Vagina (tissue), 2 donors: ENCODE measurements at regions not wholly inside any gene's neighbourhood (a gene's known extent, or its start where the extent isn't known, plus 50 kb on each side); places are given as distances from the start of the nearest gene placed in this dataset. TPM values are rescaled to one million over a fixed set of nuclear protein-coding genes. Genes with fewer than 3 reads are reported as not detected.

ENCODE experiments used
- DNase-seq, 2 donors: peaks; one replicate each; pipeline ENCODE4 v3.0.0-alpha.2; 2017; ENCODE audit errors: extremely low spot score in 2 of 2
- H3K27ac ChIP-seq: fragments of 200-600 bp; sonication (generic); one replicate; pipeline ENCODE4 v1.5.1; 2019
- H3K27me3 ChIP-seq: fragments of 200-600 bp; sonication (generic); one replicate; pipeline ENCODE4 v1.5.1; 2019
- H3K36me3 ChIP-seq, 2 donors: fragments of 200-600 bp; sonication (generic); one replicate each; pipeline ENCODE4 v1.5.1; 2017 to 2019
- H3K4me1 ChIP-seq: fragments of 200-600 bp; sonication (generic); one replicate; pipeline ENCODE4 v1.5.1; 2019
- H3K4me3 ChIP-seq, 2 donors: fragments of 200-600 bp; sonication (generic); 1 replicate in 1 of 2; 2 replicates in 1 of 2; pipeline ENCODE4 v1.5.1; 2016 to 2019
- H3K9me3 ChIP-seq: fragments of 200-600 bp; sonication (generic); one replicate; pipeline ENCODE4 v1.5.1; 2019
- CTCF ChIP-seq, 3 experiments: fragments of 450-650 bp in 2 of 3; fragments of 200-600 bp in 1 of 3; sonication (generic) in 1 of 3; IDR thresholded peaks; one replicate each; pipeline ENCODE4 v1.5.1; 2017 to 2019; ENCODE audit warnings: antibody characterized with exemption in 3 of 3, mild to moderate bottlenecking in 2 of 3, moderate library complexity in 2 of 3
- POLR2A ChIP-seq, 2 donors: fragments of 450-650 bp; IDR thresholded peaks; one replicate each; pipeline ENCODE4 v1.6.1; 2017; ENCODE audit warnings: antibody characterized with exemption in 2 of 2, mild to moderate bottlenecking in 2 of 2, moderate library complexity in 2 of 2
- POLR2AphosphoS5 ChIP-seq, 2 donors: sonication (generic); formaldehyde crosslinking; IDR thresholded peaks; one replicate each; pipeline ENCODE4 v1.9.0; 2017; ENCODE audit warnings: antibody characterized with exemption in 2 of 2, mild to moderate bottlenecking in 2 of 2, low read depth in 1 of 2; ENCODE audit not compliant: insufficient read depth in 1 of 2
- intact Hi-C: fragments of 100-400 bp; cut with DNase I; formaldehyde crosslinking; loops from one replicate; pipeline ENCODE4 v1.15.1; 2023
- small RNA-seq: library from RNA; depleted of rRNA; stranded (forward); fragments of <200 nt; gene quantifications from one replicate; pipeline ENCODE3, GENCODE V24; 2016

GRCh38 chr5:157913575-157913974 is 54.6 kb upstream of the CLINT1 start:
- Histone ChIP-seq H3K9me3 (no peaks in the 10 kb centered on the region), H3K36me3 (no peaks in the 10 kb centered on the region), H3K27ac (peak overlapping the region; percentile 49), H3K4me1 (peaks cover 36% of the 10 kb centered on the region), H3K27me3 (no peaks in the 10 kb centered on the region), H3K4me3 (no peak overlapping the region)
- intact Hi-C loops = no loop called here
- TF ChIP-seq POLR2A (IDR thresholded peaks at IDR 0.05) (no peak), CTCF (IDR thresholded peaks at IDR 0.05) (no peak), POLR2AphosphoS5 (IDR thresholded peaks at IDR 0.05; ENCODE audit: insufficient read depth in 1 of 2, low read depth in 1 of 2) (no peak)
- no peak for DNase-seq

GRCh38 chr5:157912621-157913325 is 53.8 kb upstream of the CLINT1 start:
- Histone ChIP-seq H3K27ac (peak overlapping the region; percentile 49), H3K4me3 (no peak overlapping the region), H3K4me1 (peaks cover 28% of the 10 kb centered on the region), H3K9me3 (no peaks in the 10 kb centered on the region), H3K36me3 (no peaks in the 10 kb centered on the region), H3K27me3 (no peaks in the 10 kb centered on the region)
- TF ChIP-seq POLR2A (IDR thresholded peaks at IDR 0.05) (no peak), POLR2AphosphoS5 (IDR thresholded peaks at IDR 0.05; ENCODE audit: insufficient read depth in 1 of 2, low read depth in 1 of 2) (peak in 1 of 2 donors; percentile 69)
- intact Hi-C loops = no loop called here
- no peak for DNase-seq

GRCh38 chr5:157911568-157911967 is 52.6 kb upstream of the CLINT1 start:
- no peaks in the 10 kb centered on the region for H3K36me3 ChIP-seq
- intact Hi-C loops = no loop called here
- no peaks in the 10 kb centered on the region for H3K27me3 ChIP-seq
- no peak for DNase-seq
- H3K27ac ChIP-seq = peak overlapping the region; percentile 39
- no peak for TF ChIP-seq POLR2AphosphoS5 (IDR thresholded peaks at IDR 0.05; ENCODE audit: insufficient read depth in 1 of 2, low read depth in 1 of 2)
- no peak for TF ChIP-seq CTCF (IDR thresholded peaks at IDR 0.05)
- no peak for TF ChIP-seq POLR2A (IDR thresholded peaks at IDR 0.05)
- no peak overlapping the region for H3K4me3 ChIP-seq
- H3K4me1 ChIP-seq = peaks cover 17% of the 10 kb centered on the region
- no peaks in the 10 kb centered on the region for H3K9me3 ChIP-seq

Small RNA genes lying in the stretch of these regions (small RNA-seq; reads per million reads assigned to genes)
- gene AC091979.2 = not detected
- gene RNU2-48P = not detected
